ENCODE measurements at regions not wholly inside any gene's neighbourhood (a gene's known extent, or its start where the extent isn't known, plus 50 kb on each side); places are given as distances from the start of the nearest gene placed in this dataset.

- no peak overlapping the region for H3K4me3 Mint-ChIP-seq
- no peaks in the 10 kb centered on the region for H3K27me3 Mint-ChIP-seq (ENCODE audit: low read depth)
- no peak overlapping the region for H3K27ac Mint-ChIP-seq
- H3K9me3 Mint-ChIP-seq: no peaks in the 10 kb centered on the region
- TF ChIP-seq, protein P1, sequence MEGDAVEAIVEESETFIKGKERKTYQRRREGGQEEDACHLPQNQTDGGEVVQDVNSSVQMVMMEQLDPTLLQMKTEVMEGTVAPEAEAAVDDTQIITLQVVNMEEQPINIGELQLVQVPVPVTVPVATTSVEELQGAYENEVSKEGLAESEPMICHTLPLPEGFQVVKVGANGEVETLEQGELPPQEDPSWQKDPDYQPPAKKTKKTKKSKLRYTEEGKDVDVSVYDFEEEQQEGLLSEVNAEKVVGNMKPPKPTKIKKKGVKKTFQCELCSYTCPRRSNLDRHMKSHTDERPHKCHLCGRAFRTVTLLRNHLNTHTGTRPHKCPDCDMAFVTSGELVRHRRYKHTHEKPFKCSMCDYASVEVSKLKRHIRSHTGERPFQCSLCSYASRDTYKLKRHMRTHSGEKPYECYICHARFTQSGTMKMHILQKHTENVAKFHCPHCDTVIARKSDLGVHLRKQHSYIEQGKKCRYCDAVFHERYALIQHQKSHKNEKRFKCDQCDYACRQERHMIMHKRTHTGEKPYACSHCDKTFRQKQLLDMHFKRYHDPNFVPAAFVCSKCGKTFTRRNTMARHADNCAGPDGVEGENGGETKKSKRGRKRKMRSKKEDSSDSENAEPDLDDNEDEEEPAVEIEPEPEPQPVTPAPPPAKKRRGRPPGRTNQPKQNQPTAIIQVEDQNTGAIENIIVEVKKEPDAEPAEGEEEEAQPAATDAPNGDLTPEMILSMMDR (IDR thresholded peaks at IDR 0.05; ENCODE audit: unreplicated experiment in 3 of 3): no peak
- peaks cover 3% of the 10 kb centered on the region for H3K4me1 Mint-ChIP-seq
- H3K36me3 Mint-ChIP-seq (ENCODE audit: low read depth): no peaks in the 10 kb centered on the region
These were observed 62.9 kb upstream of the OPN4 start for GRCh38 chr10:86591436-86591835.

- no peak overlapping the region for H3K27ac Mint-ChIP-seq
- no peaks in the 10 kb centered on the region for H3K36me3 Mint-ChIP-seq (ENCODE audit: low read depth)
- H3K27me3 Mint-ChIP-seq (ENCODE audit: low read depth): no peaks in the 10 kb centered on the region
- TF ChIP-seq, protein P1 (IDR thresholded peaks at IDR 0.05; ENCODE audit: unreplicated experiment in 3 of 3): no peak
- H3K9me3 Mint-ChIP-seq: no peaks in the 10 kb centered on the region
- no peak overlapping the region for H3K4me3 Mint-ChIP-seq
- no peaks in the 10 kb centered on the region for H3K4me1 Mint-ChIP-seq
These were observed 61.9 kb upstream of the OPN4 start for GRCh38 chr10:86592413-86592812.

- Mint-ChIP-seq H3K9me3 (no peaks in the 10 kb centered on the region), H3K4me1 (no peaks in the 10 kb centered on the region), H3K27me3 (ENCODE audit: low read depth) (no peaks in the 10 kb centered on the region), H3K4me3 (no peak overlapping the region), H3K36me3 (ENCODE audit: low read depth) (no peaks in the 10 kb centered on the region), H3K27ac (no peak overlapping the region)
- TF ChIP-seq, protein P1 (IDR thresholded peaks at IDR 0.05; ENCODE audit: unreplicated experiment in 3 of 3): no peak
These were observed 59.8 kb upstream of the OPN4 start for GRCh38 chr10:86594535-86594934.

- Mint-ChIP-seq H3K4me1 (no peaks in the 10 kb centered on the region), H3K9me3 (no peaks in the 10 kb centered on the region), H3K27ac (no peak overlapping the region), H3K36me3 (ENCODE audit: low read depth) (no peaks in the 10 kb centered on the region), H3K4me3 (no peak overlapping the region), H3K27me3 (ENCODE audit: low read depth) (no peaks in the 10 kb centered on the region)
- TF ChIP-seq, protein P1 (IDR thresholded peaks at IDR 0.05; ENCODE audit: unreplicated experiment in 3 of 3): no peak
These were observed 58.9 kb upstream of the OPN4 start for GRCh38 chr10:86595496-86595895.

DNA sequence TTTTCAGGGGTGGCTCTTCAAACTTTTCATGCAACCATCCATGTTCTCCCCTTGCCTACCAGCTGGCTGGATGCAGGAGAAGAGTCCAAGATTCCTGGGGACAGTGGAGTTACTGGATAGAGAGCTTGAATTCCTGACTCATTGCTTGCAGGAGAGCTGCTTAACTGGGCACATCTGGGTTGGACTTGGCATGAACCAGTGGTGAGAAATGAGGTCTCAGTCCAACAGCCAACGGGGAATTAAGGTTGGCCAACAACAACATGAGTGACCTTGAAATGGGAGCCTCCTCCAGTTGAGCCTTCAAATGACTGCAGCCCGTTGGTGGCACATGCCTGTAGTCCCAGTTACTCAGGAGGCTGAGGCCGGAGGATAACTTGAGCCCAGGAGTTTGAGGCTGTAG, 58.1 kb upstream of the OPN4 start:
- no peaks in the 10 kb centered on the region for H3K27me3 Mint-ChIP-seq (ENCODE audit: low read depth)
- TF ChIP-seq, protein P1 (IDR thresholded peaks at IDR 0.05; ENCODE audit: unreplicated experiment in 3 of 3): no peak
- H3K36me3 Mint-ChIP-seq (ENCODE audit: low read depth): no peaks in the 10 kb centered on the region
- no peaks in the 10 kb centered on the region for H3K4me1 Mint-ChIP-seq
- no peak overlapping the region for H3K4me3 Mint-ChIP-seq
- H3K9me3 Mint-ChIP-seq: no peaks in the 10 kb centered on the region
- no peak overlapping the region for H3K27ac Mint-ChIP-seq

- Mint-ChIP-seq H3K4me3 (no peak overlapping the region), H3K27ac (no peak overlapping the region), H3K4me1 (no peaks in the 10 kb centered on the region)
These were observed 57.0 kb upstream of the OPN4 start for GRCh38 chr10:86597306-86597705.

More at GRCh38 chr10:86597306-86597705, 57.0 kb upstream of the OPN4 start:
- TF ChIP-seq, protein P1 (IDR thresholded peaks at IDR 0.05; ENCODE audit: unreplicated experiment in 3 of 3): no peak
- H3K9me3 Mint-ChIP-seq: no peaks in the 10 kb centered on the region
- H3K27me3 Mint-ChIP-seq (ENCODE audit: low read depth): no peaks in the 10 kb centered on the region
- no peaks in the 10 kb centered on the region for H3K36me3 Mint-ChIP-seq (ENCODE audit: low read depth)
